ENCODE measurements at regions not wholly inside any gene's neighbourhood (a gene's known extent, or its start where the extent isn't known, plus 50 kb on each side); places are given as distances from the start of the nearest gene placed in this dataset.

- TF ChIP-seq CTCF (IDR thresholded peaks at IDR 0.05; ENCODE audit: low read depth, low read length, missing input control), result no peak
- no peak for TF ChIP-seq MAX (IDR thresholded peaks at IDR 0.05)
- TF ChIP-seq ATF3 (IDR thresholded peaks at IDR 0.05), result no peak
- TF ChIP-seq YY1 (IDR thresholded peaks at IDR 0.05), result no peak
- no peak for TF ChIP-seq TAF1 (conservative IDR thresholded peaks at IDR 0.05)
- no peak for TF ChIP-seq SP1 (IDR thresholded peaks at IDR 0.05)
- TF ChIP-seq JUND (IDR thresholded peaks at IDR 0.05), result no peak
- TF ChIP-seq GABPA (IDR thresholded peaks at IDR 0.05 in 1 of 2, conservative IDR thresholded peaks at IDR 0.05 in 1 of 2), result no peak
- TF ChIP-seq REST (IDR thresholded peaks at IDR 0.05), result no peak
- no peak for TF ChIP-seq NR2F2 (IDR thresholded peaks at IDR 0.05)
- TF ChIP-seq FOXA1 (IDR thresholded peaks at IDR 0.05), result no peak
- TF ChIP-seq EGR1 (IDR thresholded peaks at IDR 0.05; ENCODE audit: low read depth in 2 of 2), result no peak
These were observed 98.9 kb downstream of the MRPL39 start for GRCh38 chr21:25508364-25508763.
